ENCODE measurements at regions not wholly inside any gene's neighbourhood (a gene's known extent, or its start where the extent isn't known, plus 50 kb on each side); places are given as distances from the start of the nearest gene placed in this dataset.

- ATAC-seq, result peak in 1 of 4 donors; percentile 24
- Histone ChIP-seq H3K36me3 (no peaks in the 10 kb centered on the region), H3K4me1 (peaks cover 0 to 10% (median 0%) of the 10 kb centered on the region in 3 donors), H3K27ac (no peak overlapping the region), H3K27me3 (no peaks in the 10 kb centered on the region), H3K9me3 (no peaks in the 10 kb centered on the region), H3K4me3 (no peak overlapping the region)
- intact Hi-C loops (cut with DNase I), result no loop called here
- TF ChIP-seq, protein P1, sequence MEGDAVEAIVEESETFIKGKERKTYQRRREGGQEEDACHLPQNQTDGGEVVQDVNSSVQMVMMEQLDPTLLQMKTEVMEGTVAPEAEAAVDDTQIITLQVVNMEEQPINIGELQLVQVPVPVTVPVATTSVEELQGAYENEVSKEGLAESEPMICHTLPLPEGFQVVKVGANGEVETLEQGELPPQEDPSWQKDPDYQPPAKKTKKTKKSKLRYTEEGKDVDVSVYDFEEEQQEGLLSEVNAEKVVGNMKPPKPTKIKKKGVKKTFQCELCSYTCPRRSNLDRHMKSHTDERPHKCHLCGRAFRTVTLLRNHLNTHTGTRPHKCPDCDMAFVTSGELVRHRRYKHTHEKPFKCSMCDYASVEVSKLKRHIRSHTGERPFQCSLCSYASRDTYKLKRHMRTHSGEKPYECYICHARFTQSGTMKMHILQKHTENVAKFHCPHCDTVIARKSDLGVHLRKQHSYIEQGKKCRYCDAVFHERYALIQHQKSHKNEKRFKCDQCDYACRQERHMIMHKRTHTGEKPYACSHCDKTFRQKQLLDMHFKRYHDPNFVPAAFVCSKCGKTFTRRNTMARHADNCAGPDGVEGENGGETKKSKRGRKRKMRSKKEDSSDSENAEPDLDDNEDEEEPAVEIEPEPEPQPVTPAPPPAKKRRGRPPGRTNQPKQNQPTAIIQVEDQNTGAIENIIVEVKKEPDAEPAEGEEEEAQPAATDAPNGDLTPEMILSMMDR (IDR thresholded peaks at IDR 0.05), result no peak
- no peak for FAIRE-seq
- DNase-seq, result no peak
- 75 to 77% methylated on average over 10 of the region's 10 CpGs for WGBS, 2 donors
These were observed 67.5 kb upstream of the ZMIZ1 start for GRCh38 chr10:79001082-79001885.

DNA sequence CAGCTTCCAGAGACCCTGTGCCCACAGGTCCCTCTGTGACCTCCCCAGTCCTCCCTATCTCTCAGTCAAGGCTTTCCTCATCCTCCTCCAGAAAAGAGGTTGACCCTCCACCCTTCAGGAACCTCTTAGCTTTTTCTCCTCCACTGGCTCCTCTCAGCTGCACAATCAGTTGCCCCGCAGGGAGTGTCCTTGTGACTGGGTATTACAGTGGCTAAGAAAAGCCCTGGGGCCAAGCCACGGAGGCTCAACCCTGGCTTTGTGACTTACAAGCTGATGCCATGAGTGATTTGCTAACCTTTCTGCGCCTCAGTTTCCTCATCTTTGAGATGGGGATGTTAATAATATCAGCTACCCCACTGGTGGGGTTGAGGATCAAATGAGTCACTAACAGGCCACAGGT, 66.4 kb upstream of the ZMIZ1 start:
- DNase-seq, result no peak
- 89% methylated on average over 3 of the region's 3 CpGs for WGBS, 2 donors
- Histone ChIP-seq H3K9me3 (no peaks in the 10 kb centered on the region), H3K27me3 (no peaks in the 10 kb centered on the region), H3K4me3 (no peak overlapping the region), H3K36me3 (no peaks in the 10 kb centered on the region), H3K27ac (no peak overlapping the region), H3K4me1 (peaks cover 0 to 10% (median 0%) of the 10 kb centered on the region in 3 donors)
- ATAC-seq, result no peak
- TF ChIP-seq, protein P1 (IDR thresholded peaks at IDR 0.05), result no peak
- intact Hi-C loops (cut with DNase I), result no loop called here
- FAIRE-seq, result no peak

GRCh38 chr10:79003183-79004100, 65.3 kb upstream of the ZMIZ1 start:
- no peaks in the 10 kb centered on the region for H3K36me3 ChIP-seq
- no peaks in the 10 kb centered on the region for H3K27me3 ChIP-seq
- peak overlapping the region in 1 of 4 donors; percentile 12 for H3K27ac ChIP-seq
- TF ChIP-seq, protein P1 (IDR thresholded peaks at IDR 0.05), result no peak
- peak; percentile 62 to 82 (median 79) for ATAC-seq
- intact Hi-C loops (cut with DNase I), result no loop called here
- no peaks in the 10 kb centered on the region for H3K9me3 ChIP-seq
- DNase-seq, result peak in 3 of 6 donors; percentile 19 to 70 (median 25)
- 51 to 53% methylated on average over 19 of the region's 19 CpGs for WGBS, 2 donors
- peaks cover 0 to 10% (median 0%) of the 10 kb centered on the region in 3 donors for H3K4me1 ChIP-seq
- H3K4me3 ChIP-seq, result no peak overlapping the region
- FAIRE-seq, result no peak

- Histone ChIP-seq H3K9me3 (no peaks in the 10 kb centered on the region), H3K27ac (no peak overlapping the region), H3K36me3 (no peaks in the 10 kb centered on the region), H3K4me1 (peaks cover 0 to 10% (median 0%) of the 10 kb centered on the region in 3 donors), H3K4me3 (no peak overlapping the region), H3K27me3 (no peaks in the 10 kb centered on the region)
- TF ChIP-seq, protein P1 (IDR thresholded peaks at IDR 0.05), result no peak
- FAIRE-seq, result no peak
- intact Hi-C loops (cut with DNase I), result no loop called here
- ATAC-seq, result no peak
- WGBS, 2 donors, result 83 to 88% methylated on average over 5 of the region's 5 CpGs
- no peak for DNase-seq
These were observed 64.5 kb upstream of the ZMIZ1 start for GRCh38 chr10:79004311-79004710.

Measured in pancreas (tissue), 10 donors.